ENCODE measurements at regions not wholly inside any gene's neighbourhood (a gene's known extent, or its start where the extent isn't known, plus 50 kb on each side); places are given as distances from the start of the nearest gene placed in this dataset.

GRCh38 chr1:53378061-53378460 is 50.2 kb upstream of the LRP8 start:
- no peak for DNase-seq

DNA sequence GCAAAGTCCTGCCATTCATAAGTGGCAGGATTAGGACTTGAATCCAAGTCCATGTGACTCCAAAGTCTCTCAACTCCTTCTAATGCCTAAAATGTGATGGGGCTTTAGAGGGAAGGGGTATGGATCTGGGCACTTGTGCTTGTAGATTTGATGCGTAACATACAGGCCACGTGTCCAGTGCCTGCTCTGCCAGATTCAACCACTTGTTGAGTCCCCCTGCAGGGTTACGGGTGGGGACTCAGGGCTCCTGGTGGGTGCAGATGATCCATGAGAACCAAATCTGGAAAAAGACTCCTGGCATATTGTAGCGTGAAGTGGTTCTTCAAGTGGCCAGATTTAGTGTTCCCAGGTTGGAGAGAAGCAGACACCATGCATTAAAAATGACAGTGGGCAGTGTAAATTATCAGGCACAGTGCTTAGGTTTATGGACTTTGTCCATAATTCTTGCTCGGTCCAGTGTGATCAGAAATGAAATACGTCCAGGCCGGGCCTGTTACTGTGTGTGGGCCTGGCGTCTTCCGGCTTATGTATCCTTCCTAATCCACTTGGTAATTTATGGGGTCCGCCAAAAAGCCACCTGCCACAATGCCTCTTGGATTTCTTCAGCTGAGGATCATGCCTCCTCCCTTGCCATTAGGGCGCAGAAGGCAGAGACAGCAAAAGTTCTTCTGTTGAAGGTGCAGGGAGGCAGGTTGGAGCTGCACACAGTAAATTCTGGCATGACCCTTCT is 51.2 kb upstream of the LRP8 start:
- DNase-seq, result peak; percentile 80

DNA sequence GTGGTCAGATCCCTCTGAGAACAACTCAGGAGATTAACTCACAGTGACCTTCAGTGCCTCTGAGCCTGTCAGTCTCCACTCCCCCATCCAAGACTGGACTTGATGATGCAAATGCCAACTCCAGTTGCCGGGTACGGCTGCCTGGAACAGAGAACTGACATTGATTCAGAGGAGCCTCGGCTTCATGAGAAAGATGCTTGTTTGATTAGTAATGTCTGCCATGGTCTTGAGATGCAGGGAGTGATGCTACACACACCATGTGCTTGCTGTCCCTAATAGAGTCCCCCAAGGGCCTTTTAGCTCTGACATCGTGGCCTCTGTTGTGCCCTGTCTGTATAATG is 51.8 kb upstream of the LRP8 start:
- no peak for DNase-seq

DNA sequence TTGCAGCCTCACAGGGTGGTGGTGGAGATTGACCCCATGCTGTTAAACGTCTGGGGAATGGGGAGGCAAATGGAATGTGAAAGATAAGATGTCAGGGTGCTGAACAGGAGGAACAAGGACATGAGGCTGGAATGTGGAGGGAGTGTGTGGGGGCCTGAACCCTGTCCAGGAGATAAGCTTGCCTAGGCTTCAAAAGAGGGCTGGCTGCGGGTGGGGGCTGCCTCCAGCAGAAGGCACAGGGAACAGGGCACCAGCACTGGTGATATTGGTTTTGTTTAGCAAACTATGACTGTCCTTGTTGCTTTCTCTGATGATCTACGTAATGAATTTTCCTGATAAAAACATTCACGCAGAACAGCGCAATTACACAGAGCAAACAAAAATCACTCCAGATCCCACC is 52.4 kb upstream of the LRP8 start:
- no peak for DNase-seq

GRCh38 chr1:53381790-53382401 is 54.0 kb upstream of the LRP8 start:
- DNase-seq, result no peak

DNA sequence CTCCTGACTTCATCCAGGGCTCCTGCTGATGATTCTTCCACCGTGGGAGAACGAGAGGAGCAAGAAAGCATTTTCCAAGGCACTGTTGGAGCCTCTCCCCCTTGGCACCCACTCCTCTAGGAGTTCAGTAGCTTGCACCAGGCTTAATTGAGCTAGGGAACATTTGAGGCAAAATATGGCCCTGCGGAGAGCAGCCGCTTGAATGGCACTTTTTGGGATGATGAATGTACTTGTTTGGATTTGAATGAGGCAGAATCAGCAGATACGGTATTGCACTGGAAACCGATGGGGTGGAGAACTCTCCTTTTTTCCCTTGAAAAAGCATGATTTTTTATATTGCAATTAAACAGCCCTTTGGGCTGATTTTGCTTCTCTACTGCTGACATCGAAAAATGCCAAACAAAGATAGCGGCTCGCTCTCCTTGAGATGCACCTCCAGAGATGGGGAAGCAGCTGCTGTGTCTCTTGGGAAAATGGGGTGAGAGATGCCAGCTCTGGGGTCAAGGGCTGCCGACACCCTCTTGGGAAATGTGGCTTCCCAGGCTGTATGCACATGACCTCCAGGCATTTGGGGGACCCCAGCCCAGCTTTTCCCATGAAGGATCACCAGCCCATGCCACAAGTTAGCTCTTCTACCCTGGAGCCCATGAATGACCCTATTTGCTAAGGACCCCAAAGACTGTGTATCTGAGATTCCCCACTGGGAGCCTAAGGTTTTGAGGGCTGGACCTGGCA is 55.4 kb upstream of the LRP8 start:
- no peak for DNase-seq

GRCh38 chr1:53384796-53385195 is 56.9 kb upstream of the LRP8 start:
- DNase-seq, result no peak

- no peak for DNase-seq
Observed at GRCh38 chr1:53385276-53386225, 57.7 kb upstream of the LRP8 start.

GRCh38 chr1:53388963-53389362 is 61.1 kb upstream of the LRP8 start:
- DNase-seq, result no peak

DNA sequence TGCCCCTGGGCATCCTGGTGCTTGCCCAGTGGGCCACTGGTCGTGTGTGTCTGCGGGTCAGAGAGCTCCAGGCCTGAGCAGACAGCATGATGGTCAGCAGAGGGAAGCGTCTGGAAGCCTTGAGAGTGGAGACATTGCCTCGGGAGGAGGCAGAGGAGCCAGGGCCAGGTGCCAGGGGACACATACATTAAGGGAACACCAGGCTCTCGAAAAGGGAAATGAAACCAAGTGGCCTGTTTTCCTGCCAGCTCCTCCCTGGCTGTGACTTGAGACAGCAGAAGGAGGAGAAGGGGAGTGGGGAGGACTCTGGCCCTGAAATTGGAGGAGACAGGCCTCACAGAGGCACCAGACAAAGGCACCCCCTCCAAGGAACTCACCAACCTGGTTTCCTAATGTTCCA is 62.4 kb upstream of the LRP8 start:
- no peak for DNase-seq

- DNase-seq, result no peak
Observed at GRCh38 chr1:53390736-53391135, 62.9 kb upstream of the LRP8 start.

DNA sequence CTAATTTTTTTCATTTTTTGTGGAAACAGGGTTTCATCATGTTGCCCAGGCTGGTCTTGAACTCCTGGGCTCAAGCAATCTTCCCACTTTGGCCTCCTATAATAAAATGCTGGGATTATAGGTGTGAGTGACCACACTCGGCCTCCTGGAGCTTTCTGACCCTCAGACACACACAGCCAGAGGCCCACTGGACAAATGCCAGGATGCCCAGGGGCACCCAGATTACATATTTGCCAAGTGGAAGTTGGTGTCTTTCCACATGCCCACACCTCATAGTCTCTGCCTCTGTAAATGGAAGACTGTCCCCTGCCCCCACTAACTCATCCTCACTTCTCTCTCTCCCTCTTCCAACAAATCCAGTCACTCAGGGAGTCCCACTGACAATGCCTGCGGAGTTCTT is 63.4 kb upstream of the LRP8 start:
- no peak for DNase-seq

DNA sequence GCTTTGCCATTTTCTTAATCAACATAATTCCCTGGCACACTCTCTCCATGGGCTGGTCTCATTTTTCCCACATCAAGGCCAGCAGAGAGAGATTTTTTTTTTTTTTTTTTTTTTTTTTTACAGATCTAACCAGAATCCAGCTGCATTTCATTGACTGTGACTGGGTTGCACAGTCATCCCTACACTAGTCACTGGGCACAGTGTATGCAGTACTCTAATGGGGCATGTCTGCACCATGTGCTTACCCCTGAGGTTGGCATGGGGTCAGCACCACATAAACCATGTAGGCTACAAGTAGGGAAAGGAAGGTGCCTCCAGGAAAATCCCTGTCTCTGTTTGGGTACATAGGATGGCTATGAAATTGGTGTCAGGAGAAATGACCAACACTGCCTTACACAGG is 64.1 kb upstream of the LRP8 start:
- no peak for DNase-seq

- no peak for DNase-seq
Observed at GRCh38 chr1:53392460-53392859, 64.6 kb upstream of the LRP8 start.

DNA sequence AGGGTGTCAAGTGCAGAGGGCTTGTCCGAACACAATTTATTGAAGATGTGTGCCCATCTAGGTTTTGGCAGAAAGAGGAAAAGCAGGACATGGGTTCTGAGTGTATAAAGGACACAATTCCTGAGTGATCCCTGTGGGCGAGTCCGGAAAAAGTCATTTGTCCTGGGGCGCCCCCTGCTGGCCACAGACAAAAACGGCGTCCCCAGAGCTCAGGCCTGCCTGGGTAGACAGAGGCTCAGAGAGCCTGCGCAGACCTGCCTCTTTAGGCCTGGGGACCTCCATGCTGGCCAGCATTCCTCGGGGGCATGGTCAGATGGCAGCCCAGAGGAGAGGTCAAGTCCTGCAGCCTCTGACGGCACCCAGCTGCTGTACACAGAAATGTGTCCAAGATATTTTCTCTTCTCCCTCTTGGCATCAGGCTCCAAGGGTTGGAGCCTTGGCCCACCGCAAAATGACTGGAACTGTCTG is 65.5 kb upstream of the LRP8 start:
- DNase-seq, result no peak

DNA sequence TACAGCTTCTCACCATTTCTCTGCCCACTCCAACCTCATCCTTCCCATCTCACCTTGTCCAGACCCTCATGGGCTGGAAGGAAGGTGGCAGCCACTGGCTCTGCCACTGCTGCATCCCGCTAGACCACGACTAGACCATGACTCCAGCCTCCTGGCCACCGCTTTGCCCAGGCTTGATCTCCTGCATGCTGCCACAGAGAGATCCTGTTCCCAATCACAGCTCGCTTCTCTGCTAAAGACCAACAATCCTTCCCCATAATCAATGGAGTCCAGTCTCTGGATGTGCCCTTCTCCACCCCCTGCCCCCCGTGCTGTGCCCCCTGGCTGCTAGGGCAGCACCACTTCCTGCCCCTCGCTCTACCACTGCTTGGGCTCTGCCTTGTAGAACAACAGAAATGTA is 64.9 kb upstream of the DMRTB1 start:
- DNase-seq, result no peak

- peak; percentile 22 for DNase-seq
Observed at GRCh38 chr1:53395671-53396215, 63.5 kb upstream of the DMRTB1 start.

DNA sequence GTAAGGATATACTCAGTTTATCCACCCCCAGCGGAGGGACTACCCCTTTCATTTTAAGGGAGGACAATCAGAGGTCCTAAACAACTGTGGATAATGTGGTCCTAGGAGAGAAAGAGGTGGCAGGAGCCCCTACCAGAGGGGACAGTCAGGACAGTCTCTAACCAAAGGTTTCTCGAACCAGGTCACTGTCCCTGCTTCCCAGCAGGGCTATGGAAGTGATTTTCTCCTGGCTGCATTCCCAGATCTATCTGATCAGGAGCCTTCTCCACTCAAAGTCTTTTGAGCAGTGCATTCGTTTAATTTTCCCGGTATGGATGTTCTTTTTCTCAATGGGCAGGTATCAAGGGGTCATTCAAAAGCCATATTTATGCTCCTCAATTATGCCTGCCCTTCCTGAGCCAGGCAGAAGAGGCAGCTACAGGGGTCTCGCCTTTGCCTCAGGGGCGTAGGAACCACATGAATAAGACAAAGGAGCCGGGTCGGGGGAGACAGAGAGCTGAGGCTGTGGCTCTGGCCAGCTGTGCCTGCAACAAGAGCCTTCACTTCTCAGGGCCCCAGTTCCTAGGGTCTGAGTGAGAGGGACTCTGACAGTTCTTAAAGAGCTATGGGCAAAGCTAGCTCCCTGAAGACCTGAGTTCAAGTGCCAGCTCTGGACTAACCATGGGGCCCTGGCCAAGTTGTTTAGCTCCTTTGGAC is 62.5 kb upstream of the DMRTB1 start:
- DNase-seq, result no peak

DNA sequence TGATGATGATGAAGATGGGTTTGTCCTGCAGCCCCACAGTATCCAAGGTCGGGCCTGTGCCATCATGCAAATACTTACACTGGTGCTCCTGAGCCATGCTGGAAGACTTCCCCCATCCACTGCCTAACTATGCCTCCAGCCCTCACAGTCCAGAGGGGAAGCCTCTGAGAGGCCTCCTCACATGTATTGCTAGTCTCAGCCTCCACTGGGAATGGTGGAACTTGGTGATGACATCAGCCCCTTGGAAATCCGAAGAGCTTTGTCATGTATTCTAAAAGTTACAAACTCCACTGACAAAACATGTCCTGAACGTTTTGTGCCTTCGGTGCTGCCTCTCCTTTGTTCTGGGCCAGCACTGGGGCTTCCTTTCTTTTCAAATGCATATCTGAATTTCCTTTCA is 61.1 kb upstream of the DMRTB1 start:
- DNase-seq, result no peak

GRCh38 chr1:53398576-53399365 is 60.4 kb upstream of the DMRTB1 start:
- DNase-seq, result peak; percentile 34

All from NCI-H524 treated with DMSO at 0.1 percent for 48 hours (cell line).